ENCODE measurements at regions not wholly inside any gene's neighbourhood (a gene's known extent, or its start where the extent isn't known, plus 50 kb on each side); places are given as distances from the start of the nearest gene placed in this dataset.
"Not testable (repeated sequence)": the region's sequence is repeated elsewhere in the genome, so short reads cannot be mapped to it uniquely, and the experiment has no call there.

DNA sequence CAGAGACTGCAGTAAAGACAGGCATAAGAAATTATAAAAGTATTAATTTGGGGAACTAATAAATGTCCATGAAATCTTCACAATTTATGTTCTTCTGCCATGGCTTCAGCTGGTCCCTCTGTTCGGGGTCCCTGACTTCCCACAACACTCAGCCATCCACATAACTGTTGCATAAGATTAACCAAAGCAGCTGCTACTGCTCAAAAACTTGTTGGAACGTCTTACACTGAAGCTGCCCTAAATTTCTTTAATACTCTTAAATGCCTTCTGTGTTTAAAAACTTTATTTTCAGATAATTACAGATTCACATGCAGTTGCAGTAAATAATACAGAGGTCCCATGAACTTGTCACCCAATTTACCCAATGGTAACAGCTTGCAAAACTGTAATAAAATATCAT, 193.1 kb upstream of the DTNA start:
- H3K4me3 ChIP-seq (ENCODE audit: control insufficient read depth in 1 of 2, extremely low read depth in 1 of 2, low read length in 1 of 2); CTCF ChIA-PET; H3K27ac Mint-ChIP-seq; H3K4me1 Mint-ChIP-seq; H3K9me3 ChIP-seq; H3K36me3 ChIP-seq (ENCODE audit: control insufficient read depth in 2 of 2, extremely low read depth in 1 of 2, insufficient read depth in 1 of 2, low read length in 1 of 2); H3K4me1 ChIP-seq (ENCODE audit: control insufficient read depth in 1 of 2, extremely low read depth in 1 of 2, insufficient read depth in 2 of 2, low read length in 2 of 2); POLR2A ChIA-PET; H3K36me3 Mint-ChIP-seq; H3K4me3 Mint-ChIP-seq; H3K27me3 ChIP-seq (replicated peaks in 1 of 2; ENCODE audit: control insufficient read depth in 2 of 2, extremely low read depth in 1 of 2, insufficient read depth in 2 of 2, low read length in 1 of 2); H3K27me3 Mint-ChIP-seq; DNase-seq; H3K27ac ChIP-seq (ENCODE audit: low read length); ATAC-seq (replicated peaks in 1 of 4): not testable (repeated sequence)
- 82% methylated on average over 1 of the region's 2 CpGs for WGBS (ENCODE audit: insufficient coverage)
- H3K9me3 Mint-ChIP-seq: peaks cover 16 to 29% (median 20%) of the 10 kb centered on the region in 3 donors

DNA sequence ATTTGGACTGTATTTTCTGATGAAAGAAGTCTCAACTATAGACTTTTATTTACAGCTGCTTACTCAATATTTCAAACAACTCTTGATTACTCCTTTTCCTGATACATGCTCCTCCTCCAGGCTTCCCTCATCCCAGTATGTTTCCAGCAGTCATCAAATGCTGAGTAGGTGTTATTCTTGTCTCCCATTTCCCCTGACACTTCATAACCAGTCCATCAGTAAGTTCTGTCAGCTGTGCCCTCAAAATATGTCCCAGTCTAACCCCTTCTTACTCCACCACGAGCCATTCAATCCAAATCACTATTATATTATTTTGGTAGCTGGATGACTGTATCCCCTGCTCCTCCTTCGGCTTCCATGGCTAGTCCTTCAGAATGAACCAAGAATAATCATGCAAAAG, 189.1 kb upstream of the DTNA start:
- Mint-ChIP-seq H3K36me3 (no peaks in the 10 kb centered on the region), H3K9me3 (peaks cover 9 to 15% (median 14%) of the 10 kb centered on the region in 3 donors)
- no CpG with 5 or more reads among the region's 2 CpGs for WGBS (ENCODE audit: insufficient coverage)

DNA sequence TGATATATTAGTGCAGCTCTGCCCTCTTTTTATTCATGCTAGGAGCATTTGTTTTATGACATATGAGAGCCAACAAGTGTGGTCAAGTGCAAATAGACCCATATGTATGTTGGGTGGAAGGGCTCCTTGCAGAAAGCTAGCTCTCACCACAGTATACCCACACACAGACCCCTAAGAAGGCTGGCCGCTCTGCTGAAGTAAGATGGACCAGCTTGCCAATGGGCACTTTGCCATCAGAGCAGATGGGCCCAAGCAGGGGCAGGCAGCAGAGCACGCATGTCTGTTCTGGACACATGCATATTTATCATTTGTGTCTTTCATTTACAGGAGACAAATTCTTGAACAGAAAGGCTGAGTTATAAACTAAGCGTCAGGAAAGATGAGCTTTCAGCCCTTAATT, 187.5 kb upstream of the DTNA start:
- ChIA-PET POLR2A (no interaction called here), CTCF (no interaction called here)
- no peak overlapping the region for H3K4me3 ChIP-seq (ENCODE audit: control insufficient read depth in 1 of 2, extremely low read depth in 1 of 2, low read length in 1 of 2)
- H3K27me3 Mint-ChIP-seq: no peaks in the 10 kb centered on the region
- no peak overlapping the region for H3K27ac ChIP-seq (ENCODE audit: low read length)
- H3K4me1 ChIP-seq (ENCODE audit: control insufficient read depth in 1 of 2, extremely low read depth in 1 of 2, insufficient read depth in 2 of 2, low read length in 2 of 2): no peaks in the 10 kb centered on the region
- no peak for DNase-seq
- no peaks in the 10 kb centered on the region for H3K36me3 ChIP-seq (ENCODE audit: control insufficient read depth in 2 of 2, extremely low read depth in 1 of 2, insufficient read depth in 1 of 2, low read length in 1 of 2)
- peaks cover 4 to 12% (median 11%) of the 10 kb centered on the region in 3 donors for H3K9me3 Mint-ChIP-seq
- no peak overlapping the region for H3K27ac Mint-ChIP-seq
- H3K36me3 Mint-ChIP-seq: no peaks in the 10 kb centered on the region
- no peaks in the 10 kb centered on the region for H3K4me1 Mint-ChIP-seq
- ATAC-seq (replicated peaks in 1 of 4): no peak
- no peaks in the 10 kb centered on the region for H3K9me3 ChIP-seq
- 67% methylated on average over 1 of the region's 3 CpGs for WGBS (ENCODE audit: insufficient coverage)
- H3K4me3 Mint-ChIP-seq: no peak overlapping the region
- no peaks in the 10 kb centered on the region for H3K27me3 ChIP-seq (replicated peaks in 1 of 2; ENCODE audit: control insufficient read depth in 2 of 2, extremely low read depth in 1 of 2, insufficient read depth in 2 of 2, low read length in 1 of 2)

More for the DNA sequence above, 189.1 kb upstream of the DTNA start:
- no peak overlapping the region for H3K4me3 Mint-ChIP-seq
- Histone ChIP-seq H3K27ac (ENCODE audit: low read length) (no peak overlapping the region), H3K27me3 (replicated peaks in 1 of 2; ENCODE audit: control insufficient read depth in 2 of 2, extremely low read depth in 1 of 2, insufficient read depth in 2 of 2, low read length in 1 of 2) (no peaks in the 10 kb centered on the region), H3K4me1 (ENCODE audit: control insufficient read depth in 1 of 2, extremely low read depth in 1 of 2, insufficient read depth in 2 of 2, low read length in 2 of 2) (no peaks in the 10 kb centered on the region), H3K4me3 (ENCODE audit: control insufficient read depth in 1 of 2, extremely low read depth in 1 of 2, low read length in 1 of 2) (no peak overlapping the region), H3K9me3 (no peaks in the 10 kb centered on the region), H3K36me3 (ENCODE audit: control insufficient read depth in 2 of 2, extremely low read depth in 1 of 2, insufficient read depth in 1 of 2, low read length in 1 of 2) (no peaks in the 10 kb centered on the region)
- no peak overlapping the region for H3K27ac Mint-ChIP-seq
- H3K4me1 Mint-ChIP-seq: no peaks in the 10 kb centered on the region
- no peak for DNase-seq
- H3K27me3 Mint-ChIP-seq: no peaks in the 10 kb centered on the region
- POLR2A ChIA-PET: no interaction called here
- ATAC-seq (replicated peaks in 1 of 4): no peak
- CTCF ChIA-PET: no interaction called here

DNA sequence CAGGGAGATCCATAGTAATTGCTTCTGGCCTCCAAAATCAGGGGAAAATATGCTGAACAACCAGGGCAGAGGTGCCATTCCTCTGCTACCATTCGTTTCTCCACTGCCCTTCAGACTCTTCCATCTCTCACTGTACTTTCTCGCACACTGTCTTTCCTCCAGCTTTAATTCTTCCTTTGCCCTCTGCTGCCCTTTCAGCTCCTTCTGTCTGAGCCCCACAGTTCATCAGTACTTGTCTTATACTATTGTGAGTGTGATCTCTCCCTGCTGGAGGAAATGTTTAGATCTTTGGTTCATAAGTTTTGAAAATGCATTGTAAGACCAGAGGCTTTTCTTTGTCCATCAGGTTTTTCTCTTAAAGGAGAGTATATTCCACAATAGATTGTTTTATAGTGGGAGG, 184.9 kb upstream of the DTNA start:
- no peaks in the 10 kb centered on the region for H3K4me1 Mint-ChIP-seq
- H3K27ac ChIP-seq (ENCODE audit: low read length): no peak overlapping the region
- ATAC-seq (replicated peaks in 1 of 4): no peak

DNA sequence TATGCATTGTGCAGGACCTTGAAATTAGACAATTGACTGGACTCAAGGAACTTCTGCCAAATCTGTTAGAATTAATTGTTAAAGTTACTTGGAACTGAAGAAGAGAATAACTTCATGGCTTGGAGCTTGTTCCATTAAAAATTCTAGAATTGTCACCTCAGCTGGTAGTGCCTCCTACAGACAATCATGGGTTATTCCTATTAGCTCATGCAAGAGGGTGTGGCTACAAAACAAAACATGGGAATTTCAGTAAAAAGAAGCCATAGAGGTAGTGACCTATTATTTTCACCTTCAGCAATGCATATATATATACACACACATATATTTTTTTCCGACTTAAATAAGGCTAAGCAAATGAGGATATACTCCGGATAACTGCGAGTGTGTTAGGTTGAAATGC, 181.9 kb upstream of the DTNA start:
- Histone ChIP-seq H3K27ac (ENCODE audit: low read length) (no peak overlapping the region), H3K36me3 (ENCODE audit: control insufficient read depth in 2 of 2, extremely low read depth in 1 of 2, insufficient read depth in 1 of 2, low read length in 1 of 2) (no peaks in the 10 kb centered on the region), H3K9me3 (no peaks in the 10 kb centered on the region), H3K27me3 (replicated peaks in 1 of 2; ENCODE audit: control insufficient read depth in 2 of 2, extremely low read depth in 1 of 2, insufficient read depth in 2 of 2, low read length in 1 of 2) (no peaks in the 10 kb centered on the region), H3K4me1 (ENCODE audit: control insufficient read depth in 1 of 2, extremely low read depth in 1 of 2, insufficient read depth in 2 of 2, low read length in 2 of 2) (no peaks in the 10 kb centered on the region), H3K4me3 (ENCODE audit: control insufficient read depth in 1 of 2, extremely low read depth in 1 of 2, low read length in 1 of 2) (no peak overlapping the region)
- ChIA-PET POLR2A (no interaction called here), CTCF (no interaction called here)
- peaks cover 0 to 14% (median 10%) of the 10 kb centered on the region in 3 donors for H3K9me3 Mint-ChIP-seq
- no peak for ATAC-seq (replicated peaks in 1 of 4)
- DNase-seq: no peak
- H3K27me3 Mint-ChIP-seq: no peaks in the 10 kb centered on the region
- H3K27ac Mint-ChIP-seq: no peak overlapping the region
- no peak overlapping the region for H3K4me3 Mint-ChIP-seq
- no peaks in the 10 kb centered on the region for H3K36me3 Mint-ChIP-seq
- no peaks in the 10 kb centered on the region for H3K4me1 Mint-ChIP-seq
- WGBS (ENCODE audit: insufficient coverage): no CpG with 5 or more reads among the region's 3 CpGs

More for the DNA sequence above, 184.9 kb upstream of the DTNA start:
- ChIA-PET POLR2A (interaction anchor here in 1 of 2 donors (0.6 kb wide), 1 partner anchor 15 kb away, joined by 5 read pairs; no protein-coding TSS in a partner anchor), CTCF (no interaction called here)
- Mint-ChIP-seq H3K9me3 (peaks cover 0 to 10% (median 7%) of the 10 kb centered on the region in 3 donors), H3K27ac (no peak overlapping the region), H3K27me3 (no peaks in the 10 kb centered on the region), H3K4me3 (no peak overlapping the region), H3K36me3 (no peaks in the 10 kb centered on the region)
- no peaks in the 10 kb centered on the region for H3K9me3 ChIP-seq
- no peaks in the 10 kb centered on the region for H3K36me3 ChIP-seq (ENCODE audit: control insufficient read depth in 2 of 2, extremely low read depth in 1 of 2, insufficient read depth in 1 of 2, low read length in 1 of 2)
- H3K27me3 ChIP-seq (replicated peaks in 1 of 2; ENCODE audit: control insufficient read depth in 2 of 2, extremely low read depth in 1 of 2, insufficient read depth in 2 of 2, low read length in 1 of 2): no peaks in the 10 kb centered on the region
- WGBS (ENCODE audit: insufficient coverage): 50% methylated on average over 1 of the region's 2 CpGs
- no peak overlapping the region for H3K4me3 ChIP-seq (ENCODE audit: control insufficient read depth in 1 of 2, extremely low read depth in 1 of 2, low read length in 1 of 2)
- no peak for DNase-seq
- no peaks in the 10 kb centered on the region for H3K4me1 ChIP-seq (ENCODE audit: control insufficient read depth in 1 of 2, extremely low read depth in 1 of 2, insufficient read depth in 2 of 2, low read length in 2 of 2)

DNA sequence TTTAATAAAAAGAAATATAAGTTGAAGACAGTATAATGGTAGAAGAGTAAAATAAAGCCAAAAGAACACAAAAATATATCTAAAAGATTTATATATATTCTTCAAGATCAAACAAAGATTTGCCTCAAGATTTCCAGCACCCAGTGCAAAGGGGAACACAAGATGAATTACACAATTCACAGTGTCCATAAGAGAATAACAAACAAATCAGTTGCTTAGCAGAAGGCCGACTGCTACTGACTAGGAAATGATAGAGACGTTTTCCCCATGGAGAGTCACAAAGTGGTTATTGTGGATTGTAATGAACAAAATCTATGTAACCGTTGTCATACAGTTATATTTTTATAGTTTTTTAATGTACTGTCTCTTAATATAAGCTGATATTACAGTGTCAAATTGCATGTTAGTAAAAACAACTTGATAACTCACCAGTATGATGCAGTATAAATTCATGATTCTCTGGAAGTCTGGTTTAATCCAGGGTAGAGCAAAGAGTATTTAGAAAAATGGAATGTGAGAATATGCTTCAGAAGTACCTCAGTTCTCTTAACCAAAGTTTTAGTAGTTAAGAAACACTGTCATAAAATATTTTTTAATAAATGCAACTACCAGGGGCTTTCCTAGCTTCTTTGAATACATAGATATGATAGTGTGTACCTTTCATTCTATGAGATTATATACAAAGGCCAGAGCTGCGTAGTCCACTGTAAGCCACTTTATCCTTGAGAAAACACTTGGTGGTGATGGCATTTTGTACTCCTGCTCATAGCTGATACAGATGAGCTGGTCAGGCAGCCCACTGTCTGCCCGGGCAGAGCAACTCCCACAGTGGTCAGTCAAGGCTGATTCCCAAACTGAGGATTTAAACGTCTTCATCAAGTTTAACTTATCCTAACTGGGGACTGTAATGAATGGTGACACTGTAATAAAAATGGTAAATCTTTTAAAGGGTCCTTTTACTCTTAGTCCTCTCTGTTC, 180.5 kb upstream of the DTNA start:
- DNase-seq (no peak), ATAC-seq (replicated peaks in 1 of 4) (no peak)
- no peak overlapping the region for H3K4me3 Mint-ChIP-seq
- no peaks in the 10 kb centered on the region for H3K27me3 ChIP-seq (replicated peaks in 1 of 2; ENCODE audit: control insufficient read depth in 2 of 2, extremely low read depth in 1 of 2, insufficient read depth in 2 of 2, low read length in 1 of 2)
- H3K27me3 Mint-ChIP-seq: no peaks in the 10 kb centered on the region
- CTCF ChIA-PET: no interaction called here
- H3K9me3 ChIP-seq: no peaks in the 10 kb centered on the region
- peaks cover 0 to 16% (median 10%) of the 10 kb centered on the region in 3 donors for H3K9me3 Mint-ChIP-seq
- no peaks in the 10 kb centered on the region for H3K4me1 ChIP-seq (ENCODE audit: control insufficient read depth in 1 of 2, extremely low read depth in 1 of 2, insufficient read depth in 2 of 2, low read length in 2 of 2)
- H3K27ac ChIP-seq (ENCODE audit: low read length): no peak overlapping the region
- H3K4me1 Mint-ChIP-seq: no peaks in the 10 kb centered on the region
- H3K36me3 ChIP-seq (ENCODE audit: control insufficient read depth in 2 of 2, extremely low read depth in 1 of 2, insufficient read depth in 1 of 2, low read length in 1 of 2): no peaks in the 10 kb centered on the region
- POLR2A ChIA-PET: no interaction called here
- WGBS (ENCODE audit: insufficient coverage): 100% methylated on average over 1 of the region's 6 CpGs
- no peak overlapping the region for H3K27ac Mint-ChIP-seq
- H3K4me3 ChIP-seq (ENCODE audit: control insufficient read depth in 1 of 2, extremely low read depth in 1 of 2, low read length in 1 of 2): no peak overlapping the region
- no peaks in the 10 kb centered on the region for H3K36me3 Mint-ChIP-seq

All from T-cell (primary cell).